SK-N-SH (cell line): ENCODE measurements at regions not wholly inside any gene's neighbourhood (a gene's known extent, or its start where the extent isn't known, plus 50 kb on each side); places are given as distances from the start of the nearest gene placed in this dataset.

Source experiments
- CTCF ChIA-PET: fragments of 300-600, 350-600 bp; formaldehyde crosslinking; extraction: SDS; loops from one replicate; lab custom pipeline; 2021; lab: Yijun Ruan, JAX
- POLR2A ChIA-PET: fragments of 350-600 bp; sonication (Branson Sonifier 250); formaldehyde crosslinking; extraction: SDS; loops from one replicate; lab custom pipeline; 2020; ENCODE audit warnings: antibody characterized with exemption, inconsistent platforms; lab: Yijun Ruan, JAX
- DNase-seq: peaks from one replicate; pipeline ENCODE4 v3.0.0; 2012
- H2AFZ ChIP-seq: fragments of 200-600 bp; sonication (generic); 2 replicates; pipeline ENCODE4 v1.8.1; 2016; ENCODE audit warnings: antibody characterized with exemption, mild to moderate bottlenecking, low read depth
- H3F3A ChIP-seq: fragments of 200-600 bp; sonication (generic); replicated peaks from 2 replicates; pipeline ENCODE3; 2016; ENCODE audit warnings: antibody characterized with exemption, mild to moderate bottlenecking; ENCODE audit not compliant: insufficient read depth
- H3K27ac ChIP-seq, 2 experiments: fragments of 200-500 bp in 1 of 2; fragments of 200-600 bp in 1 of 2; sonication (Bioruptor generic) in 1 of 2; sonication (generic), shearing (Covaris generic) in 1 of 2; 2 replicates each; pipeline versions ENCODE4 v1.5.1 to v1.6.1; 2014 to 2016; ENCODE audit warnings: low read depth in 2 of 2, inconsistent platforms in 1 of 2, low read length in 1 of 2, mild to moderate bottlenecking in 1 of 2, mixed read lengths in 1 of 2
- H3K27me3 ChIP-seq: fragments of 200-600 bp; sonication (generic), shearing (Covaris generic); 2 replicates; pipeline ENCODE4 v1.6.1; 2016; ENCODE audit warnings: mixed run types; ENCODE audit not compliant: insufficient read depth
- H3K36me3 ChIP-seq, 2 experiments: fragments of 200-500 bp in 1 of 2; fragments of 200-600 bp in 1 of 2; sonication (Bioruptor generic) in 1 of 2; sonication (generic) in 1 of 2; replicated peaks in 1 of 2; 2 replicates each; pipeline versions ENCODE3 to v1.5.1; 2014 to 2016; ENCODE audit warnings: low read length in 1 of 2, mild to moderate bottlenecking in 1 of 2; ENCODE audit not compliant: insufficient read depth in 2 of 2, control insufficient read depth in 1 of 2
- H3K4me1 ChIP-seq, 2 experiments: fragments of 200-500 bp in 1 of 2; fragments of 200-600 bp in 1 of 2; sonication (Bioruptor generic) in 1 of 2; sonication (generic), shearing (Covaris generic) in 1 of 2; 2 replicates each; pipeline versions ENCODE4 v1.5.1 to v1.6.1; 2014 to 2016; ENCODE audit warnings: low read depth in 1 of 2, low read length in 1 of 2, mixed run types in 1 of 2; ENCODE audit not compliant: insufficient read depth in 2 of 2, control insufficient read depth in 1 of 2
- H3K4me2 ChIP-seq: fragments of 200-600 bp; sonication (generic), shearing (Covaris generic); 2 replicates; pipeline ENCODE4 v1.6.1; 2017; ENCODE audit warnings: mixed run types
- H3K4me3 ChIP-seq, 2 experiments: fragments of 200-500 bp in 1 of 2; fragments of 200-600 bp in 1 of 2; sonication (Bioruptor generic) in 1 of 2; sonication (generic), shearing (Covaris generic) in 1 of 2; 2 replicates each; pipeline versions ENCODE4 v1.5.1 to v1.8.1; 2014 to 2016; ENCODE audit warnings: low read depth in 2 of 2, inconsistent platforms in 1 of 2, low read length in 1 of 2, mild to moderate bottlenecking in 1 of 2, mixed read lengths in 1 of 2, moderate library complexity in 1 of 2
- H3K79me2 ChIP-seq: fragments of 200-600 bp; sonication (generic); 2 replicates; pipeline ENCODE4 v1.8.1; 2017; ENCODE audit warnings: mild to moderate bottlenecking; ENCODE audit not compliant: insufficient read depth
- H3K9ac ChIP-seq: fragments of 200-600 bp; sonication (generic); 2 replicates; pipeline ENCODE4 v1.6.1; 2017; ENCODE audit warnings: mixed run types
- H3K9me2 ChIP-seq: fragments of 200-600 bp; sonication (generic); 2 replicates; pipeline ENCODE4 v1.6.1; 2017; ENCODE audit warnings: mixed run types
- H3K9me3 ChIP-seq: fragments of 200-600 bp; sonication (generic); 2 replicates; pipeline ENCODE4 v1.6.1; 2017; ENCODE audit warnings: mixed run types, mild to moderate bottlenecking, moderate library complexity
- H4K20me1 ChIP-seq: fragments of 200-600 bp; sonication (generic); 2 replicates; pipeline ENCODE4 v1.6.1; 2017; ENCODE audit warnings: mild to moderate bottlenecking, mixed run types; ENCODE audit not compliant: insufficient read depth
- CTCF ChIP-seq: fragments of 200-600 bp; sonication (generic); IDR thresholded peaks from 2 replicates; pipeline ENCODE4 v1.6.1; 2017; ENCODE audit warnings: antibody characterized with exemption, mild to moderate bottlenecking, moderate library complexity
- ELF1 ChIP-seq: IDR thresholded peaks from 2 replicates; pipeline ENCODE4 v1.4.0; 2012
- EP300 ChIP-seq, 2 experiments: IDR thresholded peaks; 2 replicates each; pipeline versions ENCODE4 v1.4.0 to v1.6.1; 2012; ENCODE audit warnings: borderline replicate concordance in 1 of 2, low read depth in 1 of 2, low read length in 1 of 2
- EZH2phosphoT487 ChIP-seq: fragments of 200-600 bp; sonication (generic); IDR thresholded peaks from 2 replicates; pipeline ENCODE4 v1.6.1; 2017; ENCODE audit warnings: low read depth, mixed run types, mild to moderate bottlenecking, antibody characterized with exemption, moderate library complexity, borderline replicate concordance
- FOSL2 ChIP-seq: IDR thresholded peaks from 2 replicates; pipeline ENCODE4 v1.4.0; 2012; ENCODE audit warnings: low read depth, mild to moderate bottlenecking, moderate library complexity, borderline replicate concordance
- FOXM1 ChIP-seq: IDR thresholded peaks from 2 replicates; pipeline ENCODE4 v1.4.0; 2012; ENCODE audit warnings: low read depth, mild to moderate bottlenecking
- GATA2 ChIP-seq: sonication (generic); formaldehyde crosslinking; IDR thresholded peaks from 2 replicates; pipeline ENCODE4 v1.5.0; 2020; ENCODE audit warnings: mild to moderate bottlenecking, missing genetic modification reagents
- IRF3 ChIP-seq: fragments of 150-350 bp; IDR thresholded peaks from 2 replicates; pipeline ENCODE4 v1.6.1; 2016; ENCODE audit warnings: mild to moderate bottlenecking, low read depth, low read length
- JUND ChIP-seq: IDR thresholded peaks from 2 replicates; pipeline ENCODE4 v1.4.0; 2012
- MAX ChIP-seq: IDR thresholded peaks from 2 replicates; pipeline ENCODE4 v1.4.0; 2012; ENCODE audit warnings: low read depth
- MEF2A ChIP-seq: IDR thresholded peaks from 2 replicates; pipeline ENCODE4 v1.4.0; 2012; ENCODE audit warnings: low read depth, borderline replicate concordance
- MXI1 ChIP-seq: IDR thresholded peaks from 2 replicates; pipeline ENCODE4 v1.6.1; 2012; ENCODE audit warnings: mild to moderate bottlenecking, low read depth, low read length, improper control_type of control experiment
- NRF1 ChIP-seq: IDR thresholded peaks from 2 replicates; pipeline ENCODE4 v1.6.1; 2012; ENCODE audit warnings: low read depth, mild to moderate bottlenecking, low read length
- RAD21 ChIP-seq: IDR thresholded peaks from 2 replicates; pipeline ENCODE4 v1.6.1; 2012; ENCODE audit warnings: mild to moderate bottlenecking, low read length
- SMC3 ChIP-seq: IDR thresholded peaks from 2 replicates; pipeline ENCODE4 v1.6.1; 2012; ENCODE audit warnings: low read depth, low read length, improper control_type of control experiment
- TAF1 ChIP-seq: IDR thresholded peaks from 2 replicates; pipeline ENCODE4 v1.6.1; 2012; ENCODE audit warnings: low read depth, mild to moderate bottlenecking, low read length, moderate library complexity, borderline replicate concordance
- TCF12 ChIP-seq: IDR thresholded peaks from 2 replicates; pipeline ENCODE4 v1.4.0; 2012
- TEAD4 ChIP-seq: IDR thresholded peaks from 2 replicates; pipeline ENCODE4 v1.4.0; 2012; ENCODE audit warnings: mild to moderate bottlenecking, borderline replicate concordance; ENCODE audit not compliant: insufficient read depth
- USF1 ChIP-seq: IDR thresholded peaks from 2 replicates; pipeline ENCODE4 v1.4.0; 2012; ENCODE audit warnings: low read depth, borderline replicate concordance
- WGBS: methylation state at CpG from one replicate; pipeline ENCODE4 v1.1.6; 2017; ENCODE audit warnings: low lambda C conversion rate; 5-methylcytosine and 5-hydroxymethylcytosine counted together

DNA sequence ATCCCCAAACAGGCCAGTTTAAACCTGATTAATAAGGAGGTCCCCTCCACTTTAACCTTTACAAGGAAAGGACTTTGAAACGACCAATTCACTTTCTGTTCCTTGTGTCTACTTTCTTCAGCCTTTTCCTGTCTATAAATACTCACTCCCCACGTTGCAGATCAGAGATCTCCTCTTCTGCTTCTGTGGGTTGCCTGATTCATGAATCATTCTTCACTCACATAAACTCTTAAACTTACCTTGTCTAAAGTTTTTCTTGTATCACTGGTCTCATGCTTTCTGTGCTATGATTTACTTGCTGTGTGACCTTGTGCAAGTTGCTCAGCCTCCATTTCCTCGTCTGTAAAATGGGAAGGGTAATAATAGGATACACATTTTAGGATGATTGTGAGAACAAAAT is 236.1 kb downstream of the QDPR start:
- Histone ChIP-seq H3K9me2 (no peaks in the 10 kb centered on the region), H3K79me2 (no peaks in the 10 kb centered on the region), H3K4me1 (no peaks in the 10 kb centered on the region; a peak in 1 of 4 replicates), H3F3A (no peaks in the 10 kb centered on the region), H3K9ac (no peak overlapping the region), H3K9me3 (no peaks in the 10 kb centered on the region), H2AFZ (peak overlapping the region; percentile 83; the same call in 1 of the 2 replicates), H3K27me3 (no peaks in the 10 kb centered on the region), H3K4me2 (no peak overlapping the region), H3K4me3 (no peak overlapping the region), H4K20me1 (no peaks in the 10 kb centered on the region), H3K36me3 (no peaks in the 10 kb centered on the region), H3K27ac (no peak overlapping the region)
- CTCF ChIA-PET: no interaction called here
- POLR2A ChIA-PET: no interaction called here
- WGBS: 38% methylated on average over 3 of the region's 3 CpGs
- DNase-seq: no peak
- TF ChIP-seq JUND: no peak

GRCh38 chr4:17273047-17273446 is 238.8 kb downstream of the QDPR start:
- Histone ChIP-seq H3K4me2 (no peak overlapping the region), H3K27ac (no peak overlapping the region), H3K9ac (no peak overlapping the region), H3K27me3 (no peaks in the 10 kb centered on the region), H3K9me3 (no peaks in the 10 kb centered on the region), H4K20me1 (no peaks in the 10 kb centered on the region), H3K79me2 (no peaks in the 10 kb centered on the region), H3K9me2 (no peaks in the 10 kb centered on the region), H3K4me1 (no peaks in the 10 kb centered on the region; a peak in 1 of 4 replicates), H3K36me3 (no peaks in the 10 kb centered on the region), H3F3A (no peaks in the 10 kb centered on the region), H2AFZ (no peak overlapping the region), H3K4me3 (no peak overlapping the region)
- DNase-seq: no peak
- CTCF ChIA-PET: interaction anchor here (1.0 kb wide), 1 partner anchor 558 kb away, joined by 3 read pairs; no protein-coding TSS in a partner anchor
- POLR2A ChIA-PET: no interaction called here
- TF ChIP-seq TAF1 (no peak), MAX (no peak), IRF3 (no peak), TCF12 (no peak), FOXM1 (no peak), GATA2 (CRISPR knock-in tag) (no peak), ELF1 (no peak), MEF2A (no peak), EP300 (IDR thresholded peaks at IDR 0.05; ENCODE audit: borderline replicate concordance in 1 of 2, low read depth in 1 of 2, low read length in 1 of 2) (no peak), NRF1 (no peak)

DNA sequence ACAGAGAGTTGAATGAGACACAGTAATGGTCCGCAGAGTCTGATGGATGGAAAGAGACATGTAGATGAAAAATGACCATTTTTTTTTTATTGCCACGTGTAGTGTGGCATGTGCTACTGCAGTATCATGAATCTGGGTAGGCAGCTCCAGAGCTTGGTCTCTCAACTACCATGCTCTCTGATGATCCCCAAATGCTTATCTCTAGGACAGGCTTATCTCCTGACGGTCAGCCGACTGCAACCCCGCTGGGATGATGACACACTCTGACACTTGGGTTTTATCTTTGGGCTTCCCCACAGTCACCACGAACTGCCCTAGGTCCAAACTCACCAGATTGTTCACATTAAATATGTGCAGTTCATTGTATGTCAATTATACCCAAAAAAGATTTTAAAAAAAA is 239.7 kb downstream of the QDPR start:
- H3K27me3 ChIP-seq: no peaks in the 10 kb centered on the region
- H3K9ac ChIP-seq: no peak overlapping the region
- no peak overlapping the region for H3K4me3 ChIP-seq
- POLR2A ChIA-PET: no interaction called here
- no peaks in the 10 kb centered on the region for H4K20me1 ChIP-seq
- no peaks in the 10 kb centered on the region for H3F3A ChIP-seq
- no peak overlapping the region for H2AFZ ChIP-seq
- no peak for DNase-seq
- H3K36me3 ChIP-seq: no peaks in the 10 kb centered on the region
- no peaks in the 10 kb centered on the region for H3K79me2 ChIP-seq
- H3K4me1 ChIP-seq: no peaks in the 10 kb centered on the region; a peak in 1 of 4 replicates
- WGBS: 50% methylated on average over 6 of the region's 6 CpGs
- H3K4me2 ChIP-seq: no peak overlapping the region
- H3K9me3 ChIP-seq: no peaks in the 10 kb centered on the region
- no peaks in the 10 kb centered on the region for H3K9me2 ChIP-seq
- CTCF ChIA-PET: no interaction called here
- no peak overlapping the region for H3K27ac ChIP-seq
- no peak for TF ChIP-seq TCF12
- TF ChIP-seq IRF3: no peak
- TF ChIP-seq GATA2 (CRISPR knock-in tag): no peak
- TF ChIP-seq EP300 (IDR thresholded peaks at IDR 0.05; ENCODE audit: borderline replicate concordance in 1 of 2, low read depth in 1 of 2, low read length in 1 of 2): no peak
- no peak for TF ChIP-seq FOXM1
- no peak for TF ChIP-seq TEAD4
- TF ChIP-seq MXI1: no peak
- TF ChIP-seq SMC3: no peak
- no peak for TF ChIP-seq CTCF
- TF ChIP-seq FOSL2: no peak
- TF ChIP-seq EZH2phosphoT487: no peak
- TF ChIP-seq USF1: no peak
- no peak for TF ChIP-seq RAD21
